Adrenal gland (tissue), 5 donors: ENCODE measurements at regions not wholly inside any gene's neighbourhood (a gene's known extent, or its start where the extent isn't known, plus 50 kb on each side); places are given as distances from the start of the nearest gene placed in this dataset.

Source experiments
- POLR2A ChIP-seq, 2 donors: fragments of 450-650 bp; IDR thresholded peaks; one replicate each; pipeline ENCODE4 v1.6.1; 2017; ENCODE audit warnings: antibody characterized with exemption in 2 of 2, mild to moderate bottlenecking in 2 of 2, moderate library complexity in 1 of 2
- TF ChIP-seq, protein P1 (sequence below), 6 experiments: fragments of 450-650 bp in 4 of 6; fragments of 200-600 bp in 2 of 6; sonication (generic) in 1 of 6; IDR thresholded peaks; 1 replicate in 5 of 6; 2 replicates in 1 of 6; pipeline versions ENCODE4 v1.5.1 to v1.8.0; 2016 to 2021; ENCODE audit warnings: antibody characterized with exemption in 6 of 6, mild to moderate bottlenecking in 2 of 6, moderate library complexity in 1 of 6
- donor health status: DM: no; HTN: no; CAD: no.

DNA sequence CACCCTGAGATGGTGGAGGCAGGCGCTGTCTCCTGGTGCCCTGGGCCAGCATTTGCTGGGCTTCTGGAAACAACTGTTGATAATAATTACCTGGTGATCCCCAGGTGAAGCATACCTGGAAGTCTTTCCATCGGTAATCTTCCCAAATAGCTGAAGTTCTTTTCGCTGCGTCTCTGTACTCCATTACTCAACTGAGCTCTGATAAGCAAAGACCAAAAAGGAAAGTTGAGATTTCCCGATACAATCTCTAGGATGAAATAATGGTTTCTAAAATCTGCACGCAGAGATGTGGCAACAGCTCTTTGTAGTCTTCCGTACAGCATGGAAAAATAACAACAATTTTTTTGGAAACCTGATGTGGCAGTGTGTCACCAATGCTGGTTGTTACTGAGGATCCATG is 226.5 kb downstream of the GATA3 start:
- TF ChIP-seq, protein P1, sequence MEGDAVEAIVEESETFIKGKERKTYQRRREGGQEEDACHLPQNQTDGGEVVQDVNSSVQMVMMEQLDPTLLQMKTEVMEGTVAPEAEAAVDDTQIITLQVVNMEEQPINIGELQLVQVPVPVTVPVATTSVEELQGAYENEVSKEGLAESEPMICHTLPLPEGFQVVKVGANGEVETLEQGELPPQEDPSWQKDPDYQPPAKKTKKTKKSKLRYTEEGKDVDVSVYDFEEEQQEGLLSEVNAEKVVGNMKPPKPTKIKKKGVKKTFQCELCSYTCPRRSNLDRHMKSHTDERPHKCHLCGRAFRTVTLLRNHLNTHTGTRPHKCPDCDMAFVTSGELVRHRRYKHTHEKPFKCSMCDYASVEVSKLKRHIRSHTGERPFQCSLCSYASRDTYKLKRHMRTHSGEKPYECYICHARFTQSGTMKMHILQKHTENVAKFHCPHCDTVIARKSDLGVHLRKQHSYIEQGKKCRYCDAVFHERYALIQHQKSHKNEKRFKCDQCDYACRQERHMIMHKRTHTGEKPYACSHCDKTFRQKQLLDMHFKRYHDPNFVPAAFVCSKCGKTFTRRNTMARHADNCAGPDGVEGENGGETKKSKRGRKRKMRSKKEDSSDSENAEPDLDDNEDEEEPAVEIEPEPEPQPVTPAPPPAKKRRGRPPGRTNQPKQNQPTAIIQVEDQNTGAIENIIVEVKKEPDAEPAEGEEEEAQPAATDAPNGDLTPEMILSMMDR (IDR thresholded peaks at IDR 0.05) = no peak
- TF ChIP-seq POLR2A (IDR thresholded peaks at IDR 0.05) = no peak
